SK-N-SH (cell line): ENCODE measurements at regions not wholly inside any gene's neighbourhood (a gene's known extent, or its start where the extent isn't known, plus 50 kb on each side); places are given as distances from the start of the nearest gene placed in this dataset.
"Not testable (repeated sequence)": the region's sequence is repeated elsewhere in the genome, so short reads cannot be mapped to it uniquely, and the experiment has no call there.

Experiments used
- CTCF ChIA-PET: fragments of 300-600, 350-600 bp; formaldehyde crosslinking; extraction: SDS; loops from one replicate; lab custom pipeline; 2021; lab: Yijun Ruan, JAX
- POLR2A ChIA-PET: fragments of 350-600 bp; sonication (Branson Sonifier 250); formaldehyde crosslinking; extraction: SDS; loops from one replicate; lab custom pipeline; 2020; ENCODE audit warnings: antibody characterized with exemption, inconsistent platforms; lab: Yijun Ruan, JAX
- DNase-seq: peaks from one replicate; pipeline ENCODE4 v3.0.0; 2012
- H2AFZ ChIP-seq: fragments of 200-600 bp; sonication (generic); 2 replicates; pipeline ENCODE4 v1.8.1; 2016; ENCODE audit warnings: antibody characterized with exemption, mild to moderate bottlenecking, low read depth
- H3F3A ChIP-seq: fragments of 200-600 bp; sonication (generic); replicated peaks from 2 replicates; pipeline ENCODE3; 2016; ENCODE audit warnings: antibody characterized with exemption, mild to moderate bottlenecking; ENCODE audit not compliant: insufficient read depth
- H3K27ac ChIP-seq, 2 experiments: fragments of 200-500 bp in 1 of 2; fragments of 200-600 bp in 1 of 2; sonication (Bioruptor generic) in 1 of 2; sonication (generic), shearing (Covaris generic) in 1 of 2; 2 replicates each; pipeline versions ENCODE4 v1.5.1 to v1.6.1; 2014 to 2016; ENCODE audit warnings: low read depth in 2 of 2, inconsistent platforms in 1 of 2, low read length in 1 of 2, mild to moderate bottlenecking in 1 of 2, mixed read lengths in 1 of 2
- H3K27me3 ChIP-seq: fragments of 200-600 bp; sonication (generic), shearing (Covaris generic); 2 replicates; pipeline ENCODE4 v1.6.1; 2016; ENCODE audit warnings: mixed run types; ENCODE audit not compliant: insufficient read depth
- H3K36me3 ChIP-seq, 2 experiments: fragments of 200-500 bp in 1 of 2; fragments of 200-600 bp in 1 of 2; sonication (Bioruptor generic) in 1 of 2; sonication (generic) in 1 of 2; replicated peaks in 1 of 2; 2 replicates each; pipeline versions ENCODE3 to v1.5.1; 2014 to 2016; ENCODE audit warnings: low read length in 1 of 2, mild to moderate bottlenecking in 1 of 2; ENCODE audit not compliant: insufficient read depth in 2 of 2, control insufficient read depth in 1 of 2
- H3K4me1 ChIP-seq, 2 experiments: fragments of 200-500 bp in 1 of 2; fragments of 200-600 bp in 1 of 2; sonication (Bioruptor generic) in 1 of 2; sonication (generic), shearing (Covaris generic) in 1 of 2; 2 replicates each; pipeline versions ENCODE4 v1.5.1 to v1.6.1; 2014 to 2016; ENCODE audit warnings: low read depth in 1 of 2, low read length in 1 of 2, mixed run types in 1 of 2; ENCODE audit not compliant: insufficient read depth in 2 of 2, control insufficient read depth in 1 of 2
- H3K4me2 ChIP-seq: fragments of 200-600 bp; sonication (generic), shearing (Covaris generic); 2 replicates; pipeline ENCODE4 v1.6.1; 2017; ENCODE audit warnings: mixed run types
- H3K4me3 ChIP-seq, 2 experiments: fragments of 200-500 bp in 1 of 2; fragments of 200-600 bp in 1 of 2; sonication (Bioruptor generic) in 1 of 2; sonication (generic), shearing (Covaris generic) in 1 of 2; 2 replicates each; pipeline versions ENCODE4 v1.5.1 to v1.8.1; 2014 to 2016; ENCODE audit warnings: low read depth in 2 of 2, inconsistent platforms in 1 of 2, low read length in 1 of 2, mild to moderate bottlenecking in 1 of 2, mixed read lengths in 1 of 2, moderate library complexity in 1 of 2
- H3K79me2 ChIP-seq: fragments of 200-600 bp; sonication (generic); 2 replicates; pipeline ENCODE4 v1.8.1; 2017; ENCODE audit warnings: mild to moderate bottlenecking; ENCODE audit not compliant: insufficient read depth
- H3K9ac ChIP-seq: fragments of 200-600 bp; sonication (generic); 2 replicates; pipeline ENCODE4 v1.6.1; 2017; ENCODE audit warnings: mixed run types
- H3K9me2 ChIP-seq: fragments of 200-600 bp; sonication (generic); 2 replicates; pipeline ENCODE4 v1.6.1; 2017; ENCODE audit warnings: mixed run types
- H3K9me3 ChIP-seq: fragments of 200-600 bp; sonication (generic); 2 replicates; pipeline ENCODE4 v1.6.1; 2017; ENCODE audit warnings: mixed run types, mild to moderate bottlenecking, moderate library complexity
- H4K20me1 ChIP-seq: fragments of 200-600 bp; sonication (generic); 2 replicates; pipeline ENCODE4 v1.6.1; 2017; ENCODE audit warnings: mild to moderate bottlenecking, mixed run types; ENCODE audit not compliant: insufficient read depth
- WGBS: methylation state at CpG from one replicate; pipeline ENCODE4 v1.1.6; 2017; ENCODE audit warnings: low lambda C conversion rate; 5-methylcytosine and 5-hydroxymethylcytosine counted together

- H4K20me1 ChIP-seq, H2AFZ ChIP-seq, DNase-seq, H3K36me3 ChIP-seq, H3K9me3 ChIP-seq, H3K4me2 ChIP-seq, POLR2A ChIA-PET, H3K9me2 ChIP-seq, H3K27me3 ChIP-seq, H3F3A ChIP-seq, H3K4me3 ChIP-seq, H3K9ac ChIP-seq, H3K4me1 ChIP-seq, H3K27ac ChIP-seq, H3K79me2 ChIP-seq, CTCF ChIA-PET: not testable (repeated sequence)
- WGBS, result 10% methylated on average over 3 of the region's 3 CpGs
Measured at GRCh38 chr4:189563751-189564150, 376.9 kb upstream of the FRG1 start.

GRCh38 chr4:189566271-189566670, 374.4 kb upstream of the FRG1 start:
- H3K27ac ChIP-seq, H3K9me2 ChIP-seq, H3K4me1 ChIP-seq, H2AFZ ChIP-seq, DNase-seq, H3K36me3 ChIP-seq, H3F3A ChIP-seq, H3K79me2 ChIP-seq, H3K4me2 ChIP-seq, H4K20me1 ChIP-seq, H3K27me3 ChIP-seq, POLR2A ChIA-PET, H3K9ac ChIP-seq, H3K4me3 ChIP-seq, CTCF ChIA-PET, H3K9me3 ChIP-seq: not testable (repeated sequence)
- 14% methylated on average over 2 of the region's 2 CpGs for WGBS

GRCh38 chr4:189566900-189567299, 373.8 kb upstream of the FRG1 start:
- H3F3A ChIP-seq, H3K36me3 ChIP-seq, H3K79me2 ChIP-seq, H3K4me2 ChIP-seq, H2AFZ ChIP-seq, H3K9ac ChIP-seq, H3K4me1 ChIP-seq, DNase-seq, POLR2A ChIA-PET, H3K27me3 ChIP-seq, H3K27ac ChIP-seq, H4K20me1 ChIP-seq, H3K4me3 ChIP-seq, H3K9me2 ChIP-seq, H3K9me3 ChIP-seq, CTCF ChIA-PET: not testable (repeated sequence)
- WGBS, result 16% methylated on average over 3 of the region's 3 CpGs

- H3K4me3 ChIP-seq, H3K4me1 ChIP-seq, H3K27me3 ChIP-seq, DNase-seq, H3K9me2 ChIP-seq, H2AFZ ChIP-seq, H3K4me2 ChIP-seq, H3F3A ChIP-seq, H4K20me1 ChIP-seq, H3K27ac ChIP-seq, H3K9me3 ChIP-seq, H3K9ac ChIP-seq, CTCF ChIA-PET, POLR2A ChIA-PET, H3K79me2 ChIP-seq, H3K36me3 ChIP-seq: not testable (repeated sequence)
- 10% methylated on average over 2 of the region's 3 CpGs for WGBS
Measured at GRCh38 chr4:189579645-189580044, 361.0 kb upstream of the FRG1 start.

GRCh38 chr4:189586908-189587632, 353.6 kb upstream of the FRG1 start:
- H2AFZ ChIP-seq, H3K27me3 ChIP-seq, H4K20me1 ChIP-seq, H3K79me2 ChIP-seq, H3K4me1 ChIP-seq, H3K9me2 ChIP-seq, H3K36me3 ChIP-seq, H3K4me3 ChIP-seq, DNase-seq, H3K4me2 ChIP-seq, H3K9me3 ChIP-seq, H3F3A ChIP-seq, CTCF ChIA-PET, H3K9ac ChIP-seq, POLR2A ChIA-PET, H3K27ac ChIP-seq: not testable (repeated sequence)
- WGBS, result 40% methylated on average over 17 of the region's 18 CpGs

- H3K4me1 ChIP-seq, H3K9ac ChIP-seq, H3K27me3 ChIP-seq, CTCF ChIA-PET, H3K79me2 ChIP-seq, H3K27ac ChIP-seq, H3K36me3 ChIP-seq, H3F3A ChIP-seq, H3K4me2 ChIP-seq, H3K9me3 ChIP-seq, H2AFZ ChIP-seq, H3K4me3 ChIP-seq, DNase-seq, H3K9me2 ChIP-seq, POLR2A ChIA-PET, H4K20me1 ChIP-seq: not testable (repeated sequence)
- WGBS, result 59% methylated on average over 12 of the region's 12 CpGs
Measured at GRCh38 chr4:189589201-189589600, 351.5 kb upstream of the FRG1 start.
